EL (cell line): ENCODE measurements at regions not wholly inside any gene's neighbourhood (a gene's known extent, or its start where the extent isn't known, plus 50 kb on each side); places are given as distances from the start of the nearest gene placed in this dataset.

Experiments used
- DNase-seq: peaks from one replicate; pipeline ENCODE4 v3.0.0-alpha.2; 2016

DNA sequence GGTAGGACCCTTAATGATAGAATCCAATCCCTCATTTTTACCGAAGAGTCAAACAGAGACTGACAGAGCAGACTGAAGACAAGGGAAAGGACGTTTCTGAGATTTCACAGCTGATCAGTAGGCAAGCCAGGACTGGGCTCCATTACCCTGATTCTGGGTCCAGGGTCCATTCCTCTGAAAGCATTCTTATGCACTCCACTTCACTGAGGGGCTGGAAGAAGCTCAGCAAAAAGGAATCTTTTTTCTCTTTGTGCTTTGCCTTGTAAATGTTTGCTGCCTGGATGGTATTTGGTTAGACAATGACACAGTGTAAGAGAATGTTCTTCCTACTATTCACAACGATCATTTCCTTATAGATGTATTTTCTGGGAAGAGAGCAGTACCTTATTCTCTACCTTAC lies 331.3 kb upstream of the PROX1 start:
- DNase-seq: no peak

DNA sequence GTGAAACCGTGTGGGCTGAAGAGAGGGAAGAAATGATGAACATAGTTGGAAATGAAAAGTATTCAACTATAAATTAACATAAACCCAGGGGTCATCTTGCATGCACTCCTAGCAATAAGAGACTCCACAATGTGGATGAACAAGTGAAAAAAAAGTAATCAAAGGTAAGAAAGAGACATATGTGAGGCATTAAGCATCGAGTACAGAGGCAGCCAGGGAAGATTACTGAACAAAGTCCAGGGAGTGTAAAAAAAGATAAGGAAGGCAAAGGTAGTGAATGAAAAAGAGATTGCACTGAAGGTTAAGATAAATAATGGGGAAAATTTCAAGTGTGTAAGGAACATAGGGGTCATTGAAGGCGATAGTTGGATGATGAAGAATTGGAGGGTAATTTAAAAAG lies 330.8 kb upstream of the PROX1 start:
- DNase-seq: no peak

DNA sequence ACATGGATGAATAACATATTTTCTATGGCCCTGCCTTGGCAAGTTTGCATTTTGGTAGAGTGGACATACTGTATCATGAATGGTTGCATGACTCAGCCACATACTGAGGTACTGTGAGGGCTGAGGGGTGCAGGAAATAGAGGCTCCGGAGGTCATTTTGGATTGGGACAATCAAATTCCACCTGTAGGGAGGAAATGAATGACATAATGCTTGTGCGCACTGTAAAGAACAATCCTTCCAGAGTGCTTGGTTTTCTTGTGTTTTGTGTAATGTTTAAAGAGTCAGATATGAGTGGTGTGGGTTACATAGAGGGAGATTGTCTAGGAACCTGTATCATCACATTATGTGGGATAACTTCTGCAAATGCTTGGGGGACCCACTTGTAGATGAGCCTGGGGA lies 329.9 kb upstream of the PROX1 start:
- DNase-seq: no peak

DNA sequence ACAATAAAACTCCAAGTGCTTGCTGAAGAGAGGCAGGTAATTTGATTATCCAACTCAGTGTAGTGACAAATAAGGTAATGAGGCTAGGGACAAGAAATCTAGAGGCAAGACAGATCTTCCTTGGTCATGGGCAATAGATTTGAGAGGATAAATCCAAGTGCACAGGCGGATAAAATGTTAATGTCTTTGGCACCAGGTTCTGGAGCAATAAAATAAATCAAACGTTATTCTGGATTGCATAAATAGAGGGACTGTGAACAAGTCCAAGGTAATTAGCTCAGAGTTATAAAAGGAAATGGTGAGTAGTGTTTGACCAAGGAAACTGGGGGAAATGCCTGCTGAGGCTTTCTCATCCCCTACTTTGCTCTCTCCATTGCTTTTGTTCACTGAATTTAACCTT lies 329.3 kb upstream of the PROX1 start:
- DNase-seq: no peak

DNA sequence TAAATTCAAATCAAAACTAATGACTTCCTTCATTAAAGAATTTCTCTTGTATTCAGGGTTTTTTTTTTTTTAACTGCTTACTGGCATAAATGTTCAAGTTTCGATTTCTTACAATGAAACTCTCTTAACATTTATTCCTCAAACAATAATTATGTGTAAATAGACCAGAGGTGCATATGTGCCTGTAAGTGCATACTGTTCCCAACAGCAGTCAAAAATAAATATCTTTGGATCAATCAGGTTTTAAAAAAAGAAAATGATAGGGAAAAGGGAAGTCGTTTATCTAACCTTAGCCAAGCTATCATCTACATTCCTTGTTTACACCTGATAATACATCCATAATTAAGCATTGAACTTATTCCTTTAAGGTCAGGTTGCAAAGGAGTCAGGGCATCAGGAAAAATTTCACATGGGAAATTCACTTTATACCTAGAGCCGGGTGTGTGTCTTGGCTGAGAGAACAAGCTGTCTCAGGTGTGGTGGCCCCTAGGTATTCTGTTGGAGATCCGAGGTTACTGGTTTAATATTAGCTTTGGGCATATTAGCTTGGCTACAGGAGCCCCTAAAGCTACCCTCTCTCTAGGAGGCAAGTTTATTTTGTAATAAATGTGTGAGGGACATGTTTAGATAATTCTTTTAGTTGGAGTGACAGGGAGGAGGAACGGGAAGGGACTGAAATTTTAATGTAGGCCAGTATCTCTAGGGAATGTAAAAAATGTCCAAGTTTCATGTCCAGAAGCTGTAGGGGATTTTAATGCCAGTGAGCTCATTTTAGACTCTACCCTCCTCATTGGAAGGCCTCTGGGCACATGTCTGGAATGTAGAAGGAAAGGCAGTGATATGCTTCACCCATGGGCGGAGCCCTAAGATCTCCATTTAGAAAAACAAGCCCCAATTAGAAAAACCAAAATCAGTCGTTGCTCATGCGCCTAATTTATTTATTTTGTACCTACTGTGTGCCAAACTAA lies 327.9 kb upstream of the PROX1 start:
- no peak for DNase-seq

DNA sequence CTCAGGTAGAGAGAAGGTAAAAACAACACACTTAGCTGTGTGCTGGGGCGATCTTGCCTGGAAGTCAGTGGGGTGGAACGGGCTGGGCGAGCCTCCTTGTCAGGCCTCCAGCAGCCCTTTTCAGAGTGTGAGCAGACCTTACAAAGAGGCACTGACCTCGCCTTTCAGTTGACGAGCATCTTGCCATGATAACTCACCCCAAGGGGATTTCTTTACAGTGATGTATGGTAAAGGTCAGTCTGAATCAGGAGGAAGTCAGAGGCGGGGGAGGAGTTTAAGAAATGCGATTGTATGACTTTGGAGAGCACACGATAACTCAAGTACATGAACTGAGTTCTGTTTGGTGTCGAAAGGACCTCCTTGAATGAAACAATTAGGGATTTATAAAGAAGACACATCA lies 326.5 kb upstream of the PROX1 start:
- no peak for DNase-seq

DNA sequence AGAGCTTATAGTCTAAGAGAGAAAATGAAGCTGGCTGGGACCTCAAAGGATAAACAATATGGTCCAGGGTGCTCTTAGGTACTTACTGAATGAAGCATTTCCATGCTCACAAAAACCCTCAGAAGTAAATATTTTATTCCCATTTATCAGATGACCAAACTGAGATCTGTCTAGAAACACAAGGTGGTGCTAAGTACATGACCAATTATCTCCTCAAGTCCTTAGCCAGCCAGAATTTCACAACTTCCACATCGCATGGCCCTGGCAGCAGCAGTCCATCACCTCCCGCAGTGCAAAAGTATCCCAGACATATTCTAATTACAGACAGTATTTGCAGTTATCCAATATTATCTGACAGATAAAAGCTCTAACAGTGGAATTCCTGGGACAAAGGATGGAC lies 321.7 kb upstream of the PROX1 start:
- no peak for DNase-seq

DNA sequence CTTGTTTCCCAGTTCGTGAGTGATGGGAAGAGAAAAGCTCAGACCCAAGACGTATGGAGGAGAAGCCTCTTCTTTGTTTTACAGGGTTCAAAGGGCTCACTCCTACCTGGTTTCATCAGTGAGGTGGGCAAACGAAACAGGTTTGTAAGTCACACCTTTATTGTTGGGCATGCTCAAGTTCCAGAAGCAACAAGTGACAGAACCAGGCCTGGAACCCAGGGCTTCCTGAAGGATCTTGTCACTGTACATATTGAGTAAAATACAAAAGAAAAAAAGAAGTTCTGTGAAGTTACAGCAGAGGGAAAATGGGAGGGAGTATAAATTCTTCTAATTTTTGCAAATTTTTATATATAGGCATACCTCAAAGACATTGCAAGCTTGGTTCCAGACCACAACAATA lies 320.9 kb upstream of the PROX1 start:
- DNase-seq: no peak

DNA sequence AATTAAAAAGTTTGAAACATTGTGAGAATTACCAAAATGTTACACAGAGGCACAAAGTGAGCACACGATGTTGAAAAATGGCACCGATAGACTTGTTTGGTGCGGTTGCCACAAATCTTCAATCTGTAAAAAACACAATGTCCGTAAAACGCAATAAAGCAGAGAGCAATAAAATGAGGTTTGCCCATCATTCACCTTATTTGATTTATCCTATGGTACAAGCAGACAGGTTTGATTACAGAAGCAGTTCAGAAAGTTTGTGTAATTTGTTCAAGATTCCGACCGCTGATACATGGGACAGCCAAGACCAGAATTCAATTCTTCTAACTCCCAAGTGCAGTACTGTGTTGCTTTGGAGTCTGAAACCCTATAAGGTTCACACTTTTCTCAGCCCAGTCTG lies 318.3 kb upstream of the PROX1 start:
- DNase-seq: no peak

DNA sequence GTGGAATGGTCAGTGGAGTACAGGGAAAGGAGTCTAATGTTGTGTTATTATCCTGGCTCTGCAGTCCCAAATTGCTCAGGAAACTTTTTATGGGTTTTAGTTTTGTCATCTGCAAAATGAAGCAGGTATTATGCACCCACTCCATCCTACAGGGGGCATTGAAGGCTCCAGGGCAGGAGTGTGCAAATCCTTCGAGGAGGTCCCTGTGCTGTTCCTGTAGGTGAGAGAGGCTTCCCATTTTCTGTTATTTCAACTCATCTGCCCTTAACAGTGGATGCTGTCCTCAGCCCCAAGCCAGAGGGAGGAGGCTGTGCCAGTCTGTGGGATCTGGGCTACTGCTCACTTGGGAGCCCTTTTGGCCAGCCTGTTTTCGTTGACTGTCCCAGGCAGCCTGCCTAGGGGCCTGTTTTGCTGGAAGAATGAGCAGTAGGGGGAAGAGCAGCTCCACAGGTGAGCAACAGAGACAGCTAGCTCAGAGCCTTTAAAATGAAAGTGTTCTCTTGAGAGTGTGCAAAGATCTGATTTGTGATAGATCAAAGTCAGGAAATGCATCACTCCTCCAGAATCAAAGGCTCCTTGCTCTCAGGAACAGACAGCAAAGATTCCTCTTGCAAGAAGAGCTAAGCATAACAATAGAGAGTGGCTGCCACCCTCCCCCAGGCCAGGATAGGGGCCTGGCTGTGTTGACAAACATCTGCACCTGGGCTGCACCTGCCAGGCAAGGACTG lies 317.6 kb upstream of the PROX1 start:
- DNase-seq: no peak

DNA sequence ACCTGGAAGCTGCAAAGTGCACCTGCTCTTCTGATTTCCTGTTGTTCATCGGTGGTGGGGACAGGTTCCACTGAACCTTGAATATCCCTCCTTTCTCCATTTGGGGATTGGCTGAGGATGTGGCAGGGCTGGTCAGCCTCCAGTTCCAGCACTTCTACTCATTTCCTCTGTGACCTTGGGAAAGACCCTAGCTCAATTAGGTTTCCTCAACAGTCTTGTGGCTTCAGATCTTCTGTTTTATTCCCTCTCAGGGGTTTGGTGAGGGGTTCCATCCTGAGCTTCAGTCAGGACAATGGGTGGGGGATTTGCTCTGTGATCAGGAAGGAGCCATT lies 317.1 kb upstream of the PROX1 start:
- DNase-seq: no peak

DNA sequence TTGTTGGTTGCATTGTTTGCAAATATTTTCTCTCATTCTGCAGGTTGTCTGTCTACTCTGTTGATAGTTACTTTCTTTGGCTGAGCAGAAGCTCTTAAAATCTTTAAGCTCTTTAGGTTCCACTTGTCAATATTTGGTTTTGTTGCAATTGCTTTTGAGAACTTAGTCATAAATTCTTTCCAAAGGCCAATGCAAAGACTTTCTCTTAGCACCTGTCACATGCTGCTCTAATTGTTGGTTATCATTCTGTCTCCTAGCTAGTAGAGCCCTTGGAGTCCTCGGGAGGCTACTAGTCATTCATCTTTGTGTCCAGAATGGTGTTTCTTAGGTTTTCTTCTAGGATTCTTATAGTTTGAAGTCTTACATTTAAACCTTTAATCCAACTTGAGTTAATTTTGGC lies 312.7 kb upstream of the PROX1 start:
- DNase-seq: no peak

DNA sequence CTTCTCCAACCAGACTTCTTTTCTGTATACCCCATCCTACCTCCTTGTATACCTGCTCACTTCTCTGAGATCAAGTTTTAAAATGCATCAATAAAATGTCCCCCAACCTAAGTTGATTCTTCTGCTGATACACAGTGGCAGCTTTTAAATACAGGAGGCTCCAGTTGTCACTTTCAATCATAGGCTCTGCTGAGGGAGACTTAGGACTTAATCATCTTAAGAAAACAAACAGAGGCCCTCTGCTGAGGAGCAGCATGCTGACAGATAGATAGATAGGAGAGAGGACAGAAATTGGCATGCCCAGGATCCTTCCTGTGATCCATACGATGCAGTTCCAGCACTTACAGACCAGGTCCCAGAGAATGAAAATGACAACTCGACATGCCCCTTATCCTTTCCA lies 311.0 kb upstream of the PROX1 start:
- DNase-seq: no peak

DNA sequence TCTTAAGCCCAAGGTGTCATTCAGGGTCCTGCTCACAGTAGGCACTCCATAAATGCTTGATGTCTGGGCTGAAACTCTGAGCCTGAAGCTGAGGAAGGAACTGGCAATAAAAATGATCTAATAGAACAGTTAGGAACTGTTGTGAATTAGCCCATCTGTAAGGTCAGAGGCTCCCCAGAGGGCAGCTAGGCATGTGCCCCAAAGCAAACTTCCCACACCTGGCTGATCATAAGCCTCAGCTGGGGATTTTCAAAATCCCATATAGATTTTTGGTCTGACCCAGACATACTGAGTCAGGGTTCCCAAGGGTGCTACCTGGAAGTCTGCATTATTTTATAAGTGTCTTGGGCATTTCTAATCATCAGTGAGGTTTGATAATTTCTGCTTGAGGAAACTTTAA lies 309.4 kb upstream of the PROX1 start:
- DNase-seq: no peak

DNA sequence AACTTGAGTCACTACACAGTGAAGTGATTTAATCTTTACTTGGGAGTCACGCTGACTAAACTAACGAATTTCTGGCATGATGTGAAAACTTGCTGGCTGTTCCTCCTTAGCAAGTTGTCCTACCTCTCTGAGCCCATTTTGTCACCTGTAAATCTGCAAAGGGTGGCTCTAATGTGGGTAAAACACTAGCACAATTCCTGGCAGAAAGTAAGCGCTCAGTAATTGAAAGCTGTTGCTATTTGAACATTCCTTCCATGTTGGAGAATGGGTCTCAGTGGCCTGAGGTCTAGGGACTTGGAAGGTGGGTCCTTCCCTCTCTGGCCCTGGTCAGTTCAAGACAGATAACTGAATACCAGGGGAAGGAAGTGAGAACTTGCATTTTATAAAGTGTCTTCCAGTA lies 309.0 kb upstream of the PROX1 start:
- no peak for DNase-seq

DNA sequence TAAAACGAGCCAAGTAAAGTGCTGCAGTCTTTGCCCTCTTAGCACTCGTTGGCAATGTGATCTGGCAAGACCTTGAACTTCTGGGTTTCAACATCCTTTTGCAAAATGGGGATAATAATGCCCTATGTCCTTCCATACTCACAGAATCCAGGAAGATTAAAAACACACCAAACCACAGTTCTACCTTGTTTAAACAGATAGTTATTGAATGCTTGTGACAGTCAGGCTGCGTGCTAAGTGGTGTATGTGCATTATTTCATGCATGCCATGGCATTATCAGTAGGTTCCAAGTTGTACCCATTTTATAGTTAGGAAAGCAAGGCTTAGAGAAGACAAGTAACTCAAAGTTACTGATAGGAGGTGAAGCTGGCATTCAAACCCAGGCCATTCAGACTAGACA lies 308.6 kb upstream of the PROX1 start:
- DNase-seq: no peak

DNA sequence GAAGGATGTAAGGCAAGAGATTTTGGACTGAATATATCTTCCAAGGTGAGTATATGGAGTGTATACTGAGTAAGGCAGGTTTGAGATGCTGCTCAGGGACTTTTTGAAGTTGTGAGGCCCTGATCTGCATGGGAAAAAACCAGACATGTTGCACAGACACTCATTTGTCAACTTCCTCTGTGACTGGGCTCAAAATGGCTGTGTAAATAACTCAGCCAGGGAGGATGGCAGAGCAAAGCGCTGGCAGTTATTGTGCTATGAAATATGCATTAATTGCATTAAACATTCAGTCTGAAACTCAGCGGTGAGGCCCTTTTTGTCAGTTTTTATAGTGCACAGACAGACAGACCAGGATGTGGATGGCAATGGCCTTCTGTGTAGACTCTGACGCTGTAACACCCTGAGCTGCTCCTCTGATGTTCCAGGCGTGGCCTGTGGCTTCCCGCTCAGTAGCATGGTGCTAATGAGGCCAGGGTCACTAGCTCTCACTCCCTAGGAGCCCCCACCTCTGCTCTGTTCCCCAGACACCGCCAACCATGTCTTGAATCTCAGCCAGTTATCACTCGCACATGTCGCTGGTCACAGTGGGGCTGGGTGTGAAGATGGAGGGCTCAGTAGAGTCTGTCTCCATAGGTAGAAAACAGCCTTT lies 307.0 kb upstream of the PROX1 start:
- no peak for DNase-seq

DNA sequence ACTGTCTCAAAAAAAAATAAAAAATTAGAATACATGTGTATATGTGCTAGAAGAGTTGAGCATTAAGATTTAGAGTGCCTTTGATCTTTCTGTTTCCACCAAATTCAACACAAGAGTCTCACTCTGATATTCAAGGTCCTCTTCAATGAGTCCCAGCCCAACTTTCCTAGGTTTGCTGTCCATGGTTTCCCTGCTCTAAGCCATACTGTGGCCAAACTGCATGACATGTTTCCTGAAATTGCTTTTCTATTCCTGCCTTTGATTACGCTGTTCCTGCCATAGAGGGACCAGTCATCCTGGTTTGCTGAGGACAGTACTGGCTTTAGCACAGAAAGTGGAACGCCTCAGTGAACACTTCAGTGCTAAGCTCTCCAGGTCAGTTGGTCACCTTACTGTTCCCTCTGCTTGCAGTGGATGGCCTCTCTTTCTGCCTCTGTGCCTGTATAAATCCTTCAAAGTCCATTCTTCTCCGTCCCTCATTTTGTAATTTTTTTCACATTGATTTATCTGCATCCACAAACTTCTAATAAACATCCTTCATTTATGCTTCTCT lies 305.9 kb upstream of the PROX1 start:
- DNase-seq: no peak

DNA sequence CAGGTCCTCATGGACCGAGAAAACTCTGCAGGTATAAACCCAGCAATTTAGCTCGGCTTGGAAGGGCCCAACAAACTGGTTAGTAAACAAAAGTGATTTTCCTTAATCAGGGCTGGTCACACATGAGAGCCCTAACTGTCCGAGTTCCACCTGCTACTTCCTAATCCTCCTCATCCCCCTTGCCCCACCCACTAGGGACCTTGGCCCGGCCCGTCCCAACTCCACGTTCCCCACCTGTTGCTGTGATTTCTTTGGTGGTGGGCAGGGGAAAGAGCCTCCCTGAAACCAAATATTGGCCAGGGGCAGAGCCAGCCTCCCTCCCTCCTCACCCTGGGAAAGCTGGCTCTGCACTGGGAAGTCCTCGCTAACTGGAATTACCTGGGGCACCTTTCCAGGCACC lies 304.2 kb upstream of the PROX1 start:
- no peak for DNase-seq

DNA sequence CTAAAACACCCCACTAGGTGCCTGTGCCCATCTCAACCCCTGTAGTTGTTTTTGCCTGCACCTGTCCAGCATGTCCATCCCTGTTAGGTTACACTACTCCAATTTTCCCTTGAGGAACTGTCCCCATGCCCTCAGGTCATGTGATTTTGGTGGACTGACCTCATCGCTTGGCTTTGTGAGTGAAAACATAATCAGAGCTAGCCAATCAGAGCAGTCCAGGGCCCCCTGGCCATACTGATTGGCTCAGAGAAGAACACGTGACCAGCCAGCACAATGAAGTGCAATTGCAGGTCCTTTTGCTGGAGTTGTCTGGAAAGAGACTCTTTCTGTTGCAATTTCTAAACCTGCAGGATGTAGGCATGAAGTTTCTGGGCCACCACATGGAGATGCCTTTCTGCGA lies 303.3 kb upstream of the PROX1 start:
- DNase-seq: no peak

DNA sequence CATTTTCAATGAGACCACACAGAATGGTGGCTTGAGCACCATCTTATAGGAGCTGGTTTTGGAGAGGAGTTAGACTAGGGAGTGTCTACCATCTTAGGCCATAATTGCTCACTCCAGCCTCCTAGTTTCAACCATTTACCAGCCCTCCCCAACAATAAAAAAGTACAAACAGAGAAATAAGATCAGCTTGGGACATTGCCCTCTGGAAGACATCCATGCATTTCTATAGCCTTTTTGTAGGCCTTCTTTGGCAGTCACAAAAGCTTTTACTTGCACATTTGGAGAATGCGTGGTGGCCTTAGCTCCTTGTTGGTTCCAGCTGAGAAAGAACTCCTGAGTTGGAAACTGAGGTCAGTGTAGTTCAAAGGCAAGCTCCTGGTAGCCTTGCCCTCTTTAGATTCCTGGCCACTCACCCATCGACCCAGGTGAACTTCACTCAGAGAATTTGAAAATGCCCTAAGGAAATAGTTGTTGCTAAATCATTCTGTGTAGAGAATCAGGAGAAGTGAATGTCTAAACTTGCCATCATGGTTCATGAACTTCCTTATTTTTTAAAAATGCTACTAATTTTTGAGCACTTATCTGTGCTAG lies 301.7 kb upstream of the PROX1 start:
- DNase-seq: no peak

DNA sequence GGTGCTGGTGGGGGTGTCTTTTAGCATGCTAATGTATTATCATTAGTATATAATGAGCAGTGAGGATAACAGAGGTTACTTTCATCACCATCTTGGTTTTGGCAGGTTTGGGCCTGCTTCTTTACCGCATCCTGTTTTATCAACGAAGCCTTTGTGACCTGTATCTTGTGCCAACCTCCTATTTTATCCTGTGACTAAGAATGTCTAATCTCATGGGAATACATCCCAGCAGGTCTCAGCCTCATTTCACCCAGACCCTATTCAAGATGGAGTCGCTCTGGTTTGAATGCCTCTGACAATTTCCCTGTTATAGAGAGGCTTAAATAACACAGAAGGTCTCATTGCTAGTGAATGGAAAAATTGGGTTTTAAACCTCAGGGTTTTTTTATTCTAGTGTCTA lies 300.8 kb upstream of the PROX1 start:
- no peak for DNase-seq

DNA sequence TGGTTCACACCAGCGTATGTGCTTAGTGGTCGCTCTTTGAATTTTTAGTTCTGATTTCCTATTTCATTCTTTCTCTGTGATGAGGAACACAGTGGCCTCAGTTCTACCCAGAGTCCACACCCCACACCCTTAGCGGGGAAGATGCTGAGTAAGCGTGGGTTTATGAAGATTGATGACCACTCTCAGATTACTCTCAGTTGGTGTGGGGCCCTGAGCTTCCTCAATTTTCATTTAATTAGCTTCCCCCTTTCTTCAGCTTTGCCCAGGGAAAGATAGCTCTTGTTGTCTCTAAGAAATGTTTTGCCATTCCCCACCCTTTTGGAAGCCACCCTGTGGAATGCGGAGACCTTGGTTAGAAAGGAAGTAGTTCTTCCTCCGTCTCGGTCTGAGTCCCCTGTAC lies 299.9 kb upstream of the PROX1 start:
- no peak for DNase-seq
